KMS-11 (cell line): ENCODE measurements at regions not wholly inside any gene's neighbourhood (a gene's known extent, or its start where the extent isn't known, plus 50 kb on each side); places are given as distances from the start of the nearest gene placed in this dataset.

Source experiments
- H2AFZ ChIP-seq: fragments of 200-600 bp; sonication (generic); 2 replicates; pipeline ENCODE4 v1.6.1; 2016; ENCODE audit warnings: antibody characterized with exemption, mixed run types, low read depth
- H3K27ac ChIP-seq: fragments of 200-600 bp; sonication (generic); 2 replicates; pipeline ENCODE4 v1.6.1; 2016; ENCODE audit warnings: mild to moderate bottlenecking, mixed run types
- H3K27me3 ChIP-seq: fragments of 200-600 bp; sonication (generic); 2 replicates; pipeline ENCODE4 v1.6.1; 2017; ENCODE audit warnings: mild to moderate bottlenecking, low read depth, mixed run types, moderate library complexity; ENCODE audit not compliant: insufficient read depth
- H3K36me3 ChIP-seq: fragments of 200-600 bp; sonication (generic); 2 replicates; pipeline ENCODE4 v1.6.1; 2017; ENCODE audit warnings: mild to moderate bottlenecking, mixed run types; ENCODE audit not compliant: insufficient read depth
- H3K4me1 ChIP-seq: fragments of 200-600 bp; sonication (generic); 2 replicates; pipeline ENCODE4 v1.6.1; 2016; ENCODE audit warnings: mild to moderate bottlenecking, low read depth, mixed run types; ENCODE audit not compliant: poor library complexity, severe bottlenecking
- H3K4me2 ChIP-seq: fragments of 200-600 bp; sonication (generic); 2 replicates; pipeline ENCODE4 v1.7.0; 2016; ENCODE audit warnings: mild to moderate bottlenecking, mixed run types
- H3K4me3 ChIP-seq: fragments of 200-600 bp; sonication (generic); IDR thresholded peaks from 2 replicates; pipeline ENCODE4 v1.6.1; 2017; ENCODE audit warnings: low read depth, low read length, mixed read lengths; ENCODE audit not compliant: insufficient read depth
- H3K79me2 ChIP-seq: fragments of 200-600 bp; sonication (generic); 2 replicates; pipeline ENCODE4 v1.6.1; 2016; ENCODE audit warnings: low read depth, mixed run types; ENCODE audit not compliant: insufficient read depth
- H3K9ac ChIP-seq: fragments of 200-600 bp; sonication (generic); 2 replicates; pipeline ENCODE4 v1.6.1; 2016; ENCODE audit warnings: mild to moderate bottlenecking, mixed run types
- H4K20me1 ChIP-seq: fragments of 200-600 bp; sonication (generic); 2 replicates; pipeline ENCODE4 v1.6.1; 2016; ENCODE audit warnings: mild to moderate bottlenecking, mixed run types; ENCODE audit not compliant: insufficient read depth
- CTCF ChIP-seq: fragments of 200-600 bp; sonication (generic); conservative IDR thresholded peaks from 2 replicates; pipeline ENCODE4 v1.6.1; 2017; ENCODE audit warnings: low read depth, mild to moderate bottlenecking, antibody characterized with exemption, low read length, moderate library complexity, mixed read lengths

GRCh38 chr5:106862450-106863193 lies 808.1 kb downstream of the EFNA5 start:
- Histone ChIP-seq H3K4me2 (no peak overlapping the region), H3K27me3 (no peaks in the 10 kb centered on the region), H3K9ac (no peak overlapping the region), H3K79me2 (no peaks in the 10 kb centered on the region), H3K4me3 (no peak overlapping the region), H4K20me1 (no peaks in the 10 kb centered on the region), H3K27ac (no peak overlapping the region), H3K36me3 (no peaks in the 10 kb centered on the region), H3K4me1 (no peaks in the 10 kb centered on the region), H2AFZ (no peak overlapping the region)
- TF ChIP-seq CTCF, result no peak

GRCh38 chr5:106860398-106861044 lies 810.2 kb downstream of the EFNA5 start:
- H3K4me3 ChIP-seq, result no peak overlapping the region
- no peak overlapping the region for H3K4me2 ChIP-seq
- no peaks in the 10 kb centered on the region for H3K79me2 ChIP-seq
- H3K4me1 ChIP-seq, result no peaks in the 10 kb centered on the region
- no peaks in the 10 kb centered on the region for H3K36me3 ChIP-seq
- H4K20me1 ChIP-seq, result no peaks in the 10 kb centered on the region
- no peak overlapping the region for H3K9ac ChIP-seq
- no peak overlapping the region for H3K27ac ChIP-seq
- no peak overlapping the region for H2AFZ ChIP-seq
- no peaks in the 10 kb centered on the region for H3K27me3 ChIP-seq
- no peak for TF ChIP-seq CTCF

- Histone ChIP-seq H3K4me2 (no peak overlapping the region), H3K9ac (no peak overlapping the region), H3K79me2 (no peaks in the 10 kb centered on the region), H4K20me1 (no peaks in the 10 kb centered on the region), H3K27me3 (no peaks in the 10 kb centered on the region), H3K4me1 (no peaks in the 10 kb centered on the region), H3K4me3 (no peak overlapping the region), H3K36me3 (no peaks in the 10 kb centered on the region), H2AFZ (no peak overlapping the region), H3K27ac (no peak overlapping the region)
- TF ChIP-seq CTCF, result no peak
These were observed 812.1 kb downstream of the EFNA5 start for GRCh38 chr5:106858616-106859015.

GRCh38 chr5:106854922-106855321 lies 815.8 kb downstream of the EFNA5 start:
- no peaks in the 10 kb centered on the region for H4K20me1 ChIP-seq
- H3K36me3 ChIP-seq, result no peaks in the 10 kb centered on the region
- H3K27ac ChIP-seq, result no peak overlapping the region
- no peak overlapping the region for H3K4me2 ChIP-seq
- no peak overlapping the region for H3K9ac ChIP-seq
- no peak overlapping the region for H2AFZ ChIP-seq
- no peaks in the 10 kb centered on the region for H3K4me1 ChIP-seq
- no peak for TF ChIP-seq CTCF
- H3K27me3 ChIP-seq, result no peaks in the 10 kb centered on the region
- no peaks in the 10 kb centered on the region for H3K79me2 ChIP-seq
- no peak overlapping the region for H3K4me3 ChIP-seq
